SU-DHL-6 (cell line): ENCODE measurements at regions not wholly inside any gene's neighbourhood (a gene's known extent, or its start where the extent isn't known, plus 50 kb on each side); places are given as distances from the start of the nearest gene placed in this dataset.

Source experiments
- H2AFZ ChIP-seq: fragments of 200-600 bp; sonication (generic); 2 replicates; pipeline ENCODE4 v1.6.1; 2014; ENCODE audit warnings: low read depth, mild to moderate bottlenecking, moderate library complexity, mixed read lengths, antibody characterized with exemption, low read length; ENCODE audit not compliant: severe bottlenecking
- H3F3A ChIP-seq: fragments of 200-600 bp; shearing (Covaris generic); 2 replicates; pipeline ENCODE4 v1.6.0; 2016; ENCODE audit warnings: antibody characterized with exemption, mild to moderate bottlenecking; ENCODE audit not compliant: insufficient read depth
- H3K27ac ChIP-seq: fragments of 200-600 bp; sonication (generic); 2 replicates; pipeline ENCODE4 v1.5.1; 2016; ENCODE audit warnings: low read depth, mild to moderate bottlenecking, low read length, moderate library complexity, mixed read lengths
- H3K27me3 ChIP-seq: fragments of 200-600 bp; sonication (generic), shearing (Covaris generic); 2 replicates; pipeline ENCODE4 v1.6.0; 2014; ENCODE audit warnings: mild to moderate bottlenecking, low read length
- H3K36me3 ChIP-seq: fragments of 200-600 bp; sonication (generic); 2 replicates; pipeline ENCODE4 v1.6.1; 2014; ENCODE audit warnings: mild to moderate bottlenecking, low read length, mixed read lengths
- H3K4me2 ChIP-seq: fragments of 300-600, 200-600 bp; shearing (Covaris generic), sonication (generic); 2 replicates; pipeline ENCODE4 v1.6.0; 2014; ENCODE audit warnings: low read length, low read depth, mild to moderate bottlenecking; ENCODE audit not compliant: poor library complexity, severe bottlenecking
- H3K4me3 ChIP-seq: fragments of 200-600 bp; sonication (generic); 2 replicates; pipeline ENCODE4 v1.5.1; 2014; ENCODE audit warnings: antibody characterized with exemption, low read length, mild to moderate bottlenecking, mixed read lengths; ENCODE audit not compliant: insufficient read depth, poor library complexity, severe bottlenecking
- H3K79me2 ChIP-seq: fragments of 200-600 bp; sonication (generic); 2 replicates; pipeline ENCODE4 v1.6.1; 2014; ENCODE audit warnings: mild to moderate bottlenecking, low read length, moderate library complexity; ENCODE audit not compliant: insufficient read depth
- H3K9ac ChIP-seq: fragments of 200-600 bp; sonication (generic); 2 replicates; pipeline ENCODE4 v1.7.0; 2014; ENCODE audit warnings: mild to moderate bottlenecking, low read length
- H3K9me2 ChIP-seq: fragments of 200-600 bp; sonication (generic); replicated peaks from 2 replicates; pipeline ENCODE4 v1.6.1; 2014; ENCODE audit warnings: low read length; ENCODE audit not compliant: insufficient read depth
- H3K9me3 ChIP-seq: fragments of 200-600 bp; sonication (generic); 2 replicates; pipeline ENCODE4 v1.6.1; 2014; ENCODE audit warnings: low read length, mixed read lengths; ENCODE audit not compliant: insufficient read depth
- H4K20me1 ChIP-seq: fragments of 200-600 bp; sonication (generic); 2 replicates; pipeline ENCODE4 v1.6.1; 2014; ENCODE audit warnings: low read depth, mild to moderate bottlenecking, antibody characterized with exemption, low read length, moderate library complexity, mixed read lengths
- CTCF ChIP-seq: fragments of 200-600 bp; sonication (generic); IDR thresholded peaks from one replicate; pipeline ENCODE4 v1.5.1; 2017; ENCODE audit warnings: antibody characterized with exemption, mild to moderate bottlenecking, low read length, moderate library complexity; ENCODE audit not compliant: insufficient read depth, poor library complexity, severe bottlenecking
- EZH2phosphoT487 ChIP-seq: fragments of 200-600 bp; sonication (generic), shearing (Covaris generic); conservative IDR thresholded peaks from 2 replicates; pipeline ENCODE4 v1.6.1; 2018; ENCODE audit warnings: mild to moderate bottlenecking, antibody characterized with exemption, low read length, moderate library complexity, mixed read lengths

GRCh38 chr4:42205541-42205940 is 53.1 kb upstream of the BEND4 start:
- Histone ChIP-seq H3K27ac (no peak overlapping the region), H3K9me3 (no peaks in the 10 kb centered on the region), H3K9ac (no peak overlapping the region), H3K4me3 (no peak overlapping the region), H3K79me2 (no peaks in the 10 kb centered on the region), H3K9me2 (no peaks in the 10 kb centered on the region), H2AFZ (no peak overlapping the region), H3K4me2 (no peak overlapping the region), H3F3A (no peaks in the 10 kb centered on the region), H3K27me3 (no peaks in the 10 kb centered on the region), H3K36me3 (no peaks in the 10 kb centered on the region), H4K20me1 (no peaks in the 10 kb centered on the region)
- TF ChIP-seq CTCF (no peak), EZH2phosphoT487 (no peak)

DNA sequence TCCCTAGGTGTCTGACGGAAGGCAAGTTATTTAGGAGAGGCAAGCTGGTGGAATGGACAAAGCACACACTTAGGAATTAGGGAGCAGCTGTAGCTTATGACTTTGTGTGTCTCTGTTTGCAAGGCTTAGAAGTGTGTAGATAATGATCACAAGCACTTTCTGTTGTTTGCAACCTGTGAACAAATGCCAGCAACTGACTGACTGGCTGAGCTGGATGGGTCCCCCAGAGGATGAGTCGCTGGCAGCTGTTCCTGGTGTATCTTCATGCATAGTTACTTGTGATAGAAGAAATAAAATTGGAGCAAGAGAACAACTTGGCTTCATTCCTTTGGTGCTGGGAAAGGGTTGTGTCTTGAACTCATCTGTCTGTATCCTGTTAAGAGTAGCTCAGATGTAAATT is 64.2 kb upstream of the BEND4 start:
- Histone ChIP-seq H3K27me3 (no peaks in the 10 kb centered on the region), H3K27ac (no peak overlapping the region), H3K4me2 (no peak overlapping the region), H3F3A (no peaks in the 10 kb centered on the region), H3K36me3 (no peaks in the 10 kb centered on the region), H3K9ac (no peak overlapping the region), H3K4me3 (no peak overlapping the region), H3K9me2 (no peaks in the 10 kb centered on the region), H2AFZ (no peak overlapping the region), H4K20me1 (no peaks in the 10 kb centered on the region), H3K79me2 (no peaks in the 10 kb centered on the region), H3K9me3 (no peaks in the 10 kb centered on the region)
- TF ChIP-seq CTCF (no peak), EZH2phosphoT487 (no peak)

DNA sequence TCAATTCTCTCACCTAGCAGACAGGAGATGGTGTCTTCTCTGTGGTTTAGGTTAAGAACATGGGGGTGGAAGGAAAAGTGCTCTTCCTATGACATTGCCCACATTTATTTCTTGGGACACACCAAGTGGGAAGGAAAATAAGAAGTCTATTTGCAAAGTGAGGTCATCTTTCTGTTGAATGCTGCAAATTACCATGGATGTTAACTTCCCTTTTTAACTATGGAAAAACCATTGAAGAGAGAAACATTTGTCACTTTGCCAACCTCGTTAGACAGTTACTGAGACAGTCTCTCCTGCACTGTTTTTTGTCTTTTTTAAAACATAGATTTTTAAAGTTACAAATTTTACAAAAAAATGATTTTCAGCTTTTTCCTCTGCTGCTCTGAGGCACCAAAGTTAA is 72.8 kb upstream of the BEND4 start:
- H2AFZ ChIP-seq = no peak overlapping the region
- no peaks in the 10 kb centered on the region for H3K27me3 ChIP-seq
- no peaks in the 10 kb centered on the region for H3K9me3 ChIP-seq
- no peaks in the 10 kb centered on the region for H3F3A ChIP-seq
- no peak overlapping the region for H3K4me2 ChIP-seq
- TF ChIP-seq EZH2phosphoT487 = no peak
- TF ChIP-seq CTCF = no peak
- no peaks in the 10 kb centered on the region for H3K9me2 ChIP-seq
- no peak overlapping the region for H3K9ac ChIP-seq
- H3K79me2 ChIP-seq = no peaks in the 10 kb centered on the region
- H3K36me3 ChIP-seq = no peaks in the 10 kb centered on the region
- H4K20me1 ChIP-seq = no peaks in the 10 kb centered on the region
- H3K4me3 ChIP-seq = no peak overlapping the region
- no peak overlapping the region for H3K27ac ChIP-seq

GRCh38 chr4:42234817-42235216 is 82.4 kb upstream of the BEND4 start:
- no peaks in the 10 kb centered on the region for H3F3A ChIP-seq
- no peaks in the 10 kb centered on the region for H3K79me2 ChIP-seq
- no peak overlapping the region for H3K9ac ChIP-seq
- no peak overlapping the region for H2AFZ ChIP-seq
- TF ChIP-seq EZH2phosphoT487 (no peak), CTCF (no peak)
- no peaks in the 10 kb centered on the region for H3K9me3 ChIP-seq
- H3K4me2 ChIP-seq = no peak overlapping the region
- H3K36me3 ChIP-seq = no peaks in the 10 kb centered on the region
- no peaks in the 10 kb centered on the region for H3K9me2 ChIP-seq
- H3K27me3 ChIP-seq = no peaks in the 10 kb centered on the region
- no peaks in the 10 kb centered on the region; the same call in 1 of the 2 replicates for H4K20me1 ChIP-seq
- H3K4me3 ChIP-seq = no peak overlapping the region
- H3K27ac ChIP-seq = no peak overlapping the region
